Retinal pigment epithelial cell (primary cell): ENCODE measurements at regions not wholly inside any gene's neighbourhood (a gene's known extent, or its start where the extent isn't known, plus 50 kb on each side); places are given as distances from the start of the nearest gene placed in this dataset.

ENCODE experiments used
- DNase-seq: peaks from one replicate; pipeline ENCODE4 v3.0.0-alpha.2; 2010; ENCODE audit warnings: low read depth
- H3K4me3 ChIP-seq: 2 replicates; pipeline ENCODE4 v1.5.1; 2011; ENCODE audit warnings: mild to moderate bottlenecking, low read length, control low read depth, moderate library complexity
- TF ChIP-seq, protein P1 (sequence below): conservative IDR thresholded peaks from 2 replicates; pipeline ENCODE4 v1.5.1; 2011; ENCODE audit warnings: low read depth, low read length, control low read depth, inconsistent platforms

DNA sequence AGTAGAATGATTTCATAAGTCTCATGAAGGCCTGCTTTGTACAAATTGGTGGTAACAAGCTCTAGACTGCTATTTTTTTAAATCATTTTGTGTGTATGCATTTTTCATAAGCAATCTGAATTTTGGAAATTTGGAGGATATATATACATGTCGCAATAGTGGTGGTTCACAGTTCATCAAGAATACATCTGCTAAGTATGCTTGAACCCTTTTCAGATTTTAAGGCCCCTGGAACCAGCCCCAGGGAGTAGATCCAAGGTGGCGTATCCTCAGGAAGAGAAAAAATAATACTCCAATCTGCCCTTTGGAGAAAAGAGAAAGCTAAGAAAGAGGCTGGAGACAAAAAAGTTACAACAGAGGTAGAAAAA lies 141.6 kb downstream of the HINT1 start:
- no peak overlapping the region for H3K4me3 ChIP-seq
- TF ChIP-seq, protein P1, sequence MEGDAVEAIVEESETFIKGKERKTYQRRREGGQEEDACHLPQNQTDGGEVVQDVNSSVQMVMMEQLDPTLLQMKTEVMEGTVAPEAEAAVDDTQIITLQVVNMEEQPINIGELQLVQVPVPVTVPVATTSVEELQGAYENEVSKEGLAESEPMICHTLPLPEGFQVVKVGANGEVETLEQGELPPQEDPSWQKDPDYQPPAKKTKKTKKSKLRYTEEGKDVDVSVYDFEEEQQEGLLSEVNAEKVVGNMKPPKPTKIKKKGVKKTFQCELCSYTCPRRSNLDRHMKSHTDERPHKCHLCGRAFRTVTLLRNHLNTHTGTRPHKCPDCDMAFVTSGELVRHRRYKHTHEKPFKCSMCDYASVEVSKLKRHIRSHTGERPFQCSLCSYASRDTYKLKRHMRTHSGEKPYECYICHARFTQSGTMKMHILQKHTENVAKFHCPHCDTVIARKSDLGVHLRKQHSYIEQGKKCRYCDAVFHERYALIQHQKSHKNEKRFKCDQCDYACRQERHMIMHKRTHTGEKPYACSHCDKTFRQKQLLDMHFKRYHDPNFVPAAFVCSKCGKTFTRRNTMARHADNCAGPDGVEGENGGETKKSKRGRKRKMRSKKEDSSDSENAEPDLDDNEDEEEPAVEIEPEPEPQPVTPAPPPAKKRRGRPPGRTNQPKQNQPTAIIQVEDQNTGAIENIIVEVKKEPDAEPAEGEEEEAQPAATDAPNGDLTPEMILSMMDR = no peak
- DNase-seq = no peak

- no peak overlapping the region for H3K4me3 ChIP-seq
- no peak for DNase-seq
- TF ChIP-seq, protein P1 = no peak
Measured at GRCh38 chr5:131022811-131023497, 142.1 kb downstream of the HINT1 start.

DNA sequence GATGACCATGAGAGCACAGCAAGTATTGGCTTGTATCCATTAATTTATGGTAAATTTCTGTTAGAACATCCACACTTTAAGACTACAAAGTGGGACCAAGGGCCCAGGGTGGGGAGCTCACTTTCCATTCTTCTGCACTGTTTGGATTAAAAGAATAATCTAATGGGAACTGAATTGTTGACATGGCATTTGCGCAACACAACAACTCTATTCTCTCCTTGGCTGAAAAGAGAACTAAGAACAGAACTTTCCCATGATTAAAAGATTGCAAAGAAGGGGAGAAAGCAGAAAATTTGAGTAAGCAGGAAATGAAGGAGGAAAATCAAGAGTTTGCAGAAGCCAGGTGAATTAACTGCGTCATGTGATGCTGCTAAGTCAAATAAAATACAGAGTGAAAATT lies 143.4 kb downstream of the HINT1 start:
- no peak overlapping the region for H3K4me3 ChIP-seq
- TF ChIP-seq, protein P1 = no peak
- DNase-seq = no peak

DNA sequence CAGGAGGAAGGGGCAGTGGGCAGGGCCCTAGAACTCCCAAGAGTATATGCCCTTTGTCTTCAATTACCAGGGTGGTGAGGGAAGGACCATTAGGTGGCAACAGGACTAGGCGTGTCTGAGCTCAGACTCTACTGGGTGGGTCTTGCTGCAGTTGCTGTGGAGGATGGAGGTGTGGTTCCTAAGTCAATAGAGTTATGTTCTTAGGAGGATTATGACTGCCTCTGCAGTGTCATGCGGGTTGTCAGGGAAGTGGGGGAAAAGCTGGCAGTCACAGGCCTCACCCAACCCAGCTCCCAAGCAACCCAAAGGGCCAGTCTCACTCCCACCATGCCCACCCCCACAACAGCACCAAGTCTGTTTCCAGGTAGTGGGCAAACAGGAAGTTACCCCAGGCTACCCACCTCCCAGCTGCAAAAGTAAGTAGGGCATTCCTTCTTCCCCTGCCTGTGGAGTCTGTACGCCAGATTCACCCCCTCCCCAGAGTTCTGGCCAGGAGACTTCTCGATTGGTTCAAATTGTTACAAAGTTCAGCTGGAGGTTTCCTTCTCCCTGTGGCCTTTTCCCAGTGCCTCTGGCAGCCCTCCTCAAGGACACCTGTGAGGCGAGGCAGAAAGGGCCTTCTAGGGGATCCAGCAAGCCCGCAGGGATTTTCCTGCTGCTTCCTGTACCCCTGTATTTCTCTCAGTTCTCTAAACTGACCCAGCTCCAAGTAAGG lies 145.3 kb downstream of the HINT1 start:
- no peak for DNase-seq
- TF ChIP-seq, protein P1 = no peak
- H3K4me3 ChIP-seq = no peak overlapping the region

GRCh38 chr5:131019111-131019510 lies 145.9 kb downstream of the HINT1 start:
- DNase-seq = no peak

DNA sequence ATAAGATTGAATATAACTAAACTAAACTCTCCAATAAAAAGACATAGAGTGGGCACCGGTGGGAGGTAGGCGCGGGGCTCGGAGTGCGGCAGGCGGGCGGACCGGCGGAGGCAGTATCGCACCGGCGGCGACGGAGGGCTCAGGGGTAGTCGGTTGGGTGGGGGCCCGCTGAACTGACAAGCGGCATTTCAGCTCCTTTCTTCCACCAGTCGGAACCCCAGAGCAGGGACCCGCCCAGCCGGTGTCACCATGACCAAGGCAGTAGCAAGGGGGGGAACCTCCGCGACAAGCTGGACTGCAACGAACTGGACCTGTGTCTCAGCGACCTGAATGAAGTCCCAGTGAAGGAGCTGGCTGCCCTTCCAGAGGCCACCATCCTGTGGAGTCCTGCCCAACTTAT lies 156.7 kb downstream of the HINT1 start:
- TF ChIP-seq, protein P1 = no peak
- no peak overlapping the region for H3K4me3 ChIP-seq
- DNase-seq = no peak

More at GRCh38 chr5:131019111-131019510, 145.9 kb downstream of the HINT1 start:
- no peak overlapping the region for H3K4me3 ChIP-seq
- TF ChIP-seq, protein P1 = no peak
